ENCODE measurements at regions not wholly inside any gene's neighbourhood (a gene's known extent, or its start where the extent isn't known, plus 50 kb on each side); places are given as distances from the start of the nearest gene placed in this dataset.

DNA sequence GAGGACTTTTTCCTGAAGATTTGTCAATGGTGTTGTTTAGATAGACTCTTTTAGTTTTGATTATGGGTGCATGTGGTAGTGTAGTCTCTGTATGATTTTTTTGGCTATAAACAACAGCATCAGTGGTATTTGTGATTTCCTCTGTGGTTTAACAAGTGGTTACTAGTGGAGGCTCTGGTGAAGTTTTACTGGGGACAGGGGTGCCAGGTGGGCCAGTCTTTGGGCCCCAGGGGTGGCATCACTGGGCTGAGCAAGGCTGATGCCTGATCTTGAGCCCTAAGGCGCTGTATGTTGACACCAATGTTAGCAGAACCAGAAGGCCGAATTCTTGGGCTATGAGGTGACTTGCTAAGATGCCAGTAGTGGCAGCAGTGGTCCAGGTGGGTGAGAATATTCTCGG lies 811.4 kb downstream of the DACH1 start:
- Histone ChIP-seq H3K4me3 (ENCODE audit: insufficient read length, low read depth) (no peak overlapping the region), H3K9me3 (ENCODE audit: insufficient read depth, low read length) (no peaks in the 10 kb centered on the region), H3K27me3 (ENCODE audit: insufficient read depth, insufficient read length) (no peaks in the 10 kb centered on the region), H3K9ac (ENCODE audit: insufficient read length, low read depth) (no peak overlapping the region), H3K4me1 (ENCODE audit: insufficient read depth, insufficient read length) (no peaks in the 10 kb centered on the region), H3K36me3 (ENCODE audit: insufficient read depth, insufficient read length, low read length) (no peaks in the 10 kb centered on the region)
- TF ChIP-seq YY1 (IDR thresholded peaks at IDR 0.05; ENCODE audit: insufficient read depth, insufficient read length) = no peak
- TF ChIP-seq ZNF274 (IDR thresholded peaks at IDR 0.05; ENCODE audit: low read depth, low read length) = no peak
- no peak for TF ChIP-seq SUZ12 (IDR thresholded peaks at IDR 0.05; ENCODE audit: extremely low read depth, insufficient read depth, insufficient read length)
- DNase-seq (ENCODE audit: low read depth, low spot score) = no peak

DNA sequence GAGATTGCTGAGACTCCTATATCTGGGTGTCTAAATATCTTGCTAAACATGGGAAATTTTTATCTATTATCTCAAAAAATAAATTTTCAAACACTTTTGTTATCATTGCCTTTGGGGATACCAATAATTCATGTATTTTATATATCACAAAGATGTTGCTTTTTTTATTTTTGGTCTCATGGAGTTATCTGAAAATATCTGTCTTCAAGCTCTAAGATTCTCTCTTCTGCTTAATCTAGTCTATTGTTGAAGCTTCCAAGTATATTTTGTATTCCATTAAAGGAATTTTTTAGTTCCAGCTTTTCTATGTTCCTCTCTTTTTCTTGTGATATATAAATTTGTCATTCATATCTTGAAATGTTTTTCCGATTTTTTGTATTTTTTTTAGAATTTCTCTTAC lies 812.0 kb downstream of the DACH1 start:
- Histone ChIP-seq H3K4me3 (ENCODE audit: insufficient read length, low read depth) (no peak overlapping the region), H3K9ac (ENCODE audit: insufficient read length, low read depth) (no peak overlapping the region), H3K9me3 (ENCODE audit: insufficient read depth, low read length) (no peaks in the 10 kb centered on the region), H3K27me3 (ENCODE audit: insufficient read depth, insufficient read length) (no peaks in the 10 kb centered on the region), H3K36me3 (ENCODE audit: insufficient read depth, insufficient read length, low read length) (no peaks in the 10 kb centered on the region), H3K4me1 (ENCODE audit: insufficient read depth, insufficient read length) (no peaks in the 10 kb centered on the region)
- TF ChIP-seq ZNF274 (IDR thresholded peaks at IDR 0.05; ENCODE audit: low read depth, low read length) = no peak
- TF ChIP-seq YY1 (IDR thresholded peaks at IDR 0.05; ENCODE audit: insufficient read depth, insufficient read length) = no peak
- no peak for TF ChIP-seq SUZ12 (IDR thresholded peaks at IDR 0.05; ENCODE audit: extremely low read depth, insufficient read depth, insufficient read length)
- no peak for DNase-seq (ENCODE audit: low read depth, low spot score)

DNA sequence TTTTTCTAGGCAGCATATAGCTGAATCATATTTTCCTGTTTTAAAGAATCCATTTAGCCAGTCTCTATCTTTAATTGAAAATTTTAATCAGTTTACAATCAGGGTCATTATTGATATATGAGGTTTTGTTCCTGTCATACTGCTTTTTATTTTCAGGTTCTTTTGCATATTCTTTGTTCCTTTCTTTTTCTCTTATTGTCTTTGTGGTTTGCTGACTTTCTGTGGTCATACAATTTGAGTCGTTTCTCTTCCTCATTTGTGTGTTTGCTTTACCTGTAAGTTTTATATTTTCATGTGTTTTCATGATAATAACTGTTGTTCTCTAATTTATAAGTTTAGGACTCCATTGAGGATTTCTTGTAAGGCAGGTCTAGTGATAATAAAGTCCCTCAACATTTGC lies 812.6 kb downstream of the DACH1 start:
- H3K4me3 ChIP-seq (ENCODE audit: insufficient read length, low read depth) = no peak overlapping the region
- TF ChIP-seq SUZ12 (IDR thresholded peaks at IDR 0.05; ENCODE audit: extremely low read depth, insufficient read depth, insufficient read length) = no peak
- TF ChIP-seq ZNF274 (IDR thresholded peaks at IDR 0.05; ENCODE audit: low read depth, low read length) = no peak
- no peak for TF ChIP-seq YY1 (IDR thresholded peaks at IDR 0.05; ENCODE audit: insufficient read depth, insufficient read length)
- no peaks in the 10 kb centered on the region for H3K4me1 ChIP-seq (ENCODE audit: insufficient read depth, insufficient read length)
- H3K9me3 ChIP-seq (ENCODE audit: insufficient read depth, low read length) = no peaks in the 10 kb centered on the region
- H3K36me3 ChIP-seq (ENCODE audit: insufficient read depth, insufficient read length, low read length) = no peaks in the 10 kb centered on the region
- H3K27me3 ChIP-seq (ENCODE audit: insufficient read depth, insufficient read length) = no peaks in the 10 kb centered on the region
- H3K9ac ChIP-seq (ENCODE audit: insufficient read length, low read depth) = no peak overlapping the region
- DNase-seq (ENCODE audit: low read depth, low spot score) = no peak

DNA sequence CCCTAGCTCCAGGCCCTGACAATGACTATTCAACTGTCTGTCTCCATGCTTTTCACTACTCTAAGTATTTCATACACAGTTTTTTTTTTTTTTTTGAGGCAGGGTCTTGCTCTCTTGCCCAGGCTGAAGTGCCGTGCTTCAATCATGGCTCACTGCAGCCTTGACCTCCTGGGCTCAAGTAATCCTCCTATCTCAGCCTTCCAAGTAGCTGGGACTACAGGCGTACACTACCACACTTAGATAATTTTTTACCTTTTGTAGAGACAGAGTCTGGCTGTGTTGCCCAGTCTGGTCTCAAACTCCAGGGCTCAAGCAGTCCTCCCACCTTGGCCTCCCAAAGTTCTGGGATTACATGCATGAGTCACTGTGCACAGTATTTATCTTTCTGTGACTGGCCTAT lies 815.4 kb downstream of the DACH1 start:
- H3K4me3 ChIP-seq (ENCODE audit: insufficient read length, low read depth) = no peak overlapping the region
- no peak overlapping the region for H3K9ac ChIP-seq (ENCODE audit: insufficient read length, low read depth)
- TF ChIP-seq SUZ12 (IDR thresholded peaks at IDR 0.05; ENCODE audit: extremely low read depth, insufficient read depth, insufficient read length) = no peak
- no peak for TF ChIP-seq ZNF274 (IDR thresholded peaks at IDR 0.05; ENCODE audit: low read depth, low read length)
- TF ChIP-seq YY1 (IDR thresholded peaks at IDR 0.05; ENCODE audit: insufficient read depth, insufficient read length) = no peak

DNA sequence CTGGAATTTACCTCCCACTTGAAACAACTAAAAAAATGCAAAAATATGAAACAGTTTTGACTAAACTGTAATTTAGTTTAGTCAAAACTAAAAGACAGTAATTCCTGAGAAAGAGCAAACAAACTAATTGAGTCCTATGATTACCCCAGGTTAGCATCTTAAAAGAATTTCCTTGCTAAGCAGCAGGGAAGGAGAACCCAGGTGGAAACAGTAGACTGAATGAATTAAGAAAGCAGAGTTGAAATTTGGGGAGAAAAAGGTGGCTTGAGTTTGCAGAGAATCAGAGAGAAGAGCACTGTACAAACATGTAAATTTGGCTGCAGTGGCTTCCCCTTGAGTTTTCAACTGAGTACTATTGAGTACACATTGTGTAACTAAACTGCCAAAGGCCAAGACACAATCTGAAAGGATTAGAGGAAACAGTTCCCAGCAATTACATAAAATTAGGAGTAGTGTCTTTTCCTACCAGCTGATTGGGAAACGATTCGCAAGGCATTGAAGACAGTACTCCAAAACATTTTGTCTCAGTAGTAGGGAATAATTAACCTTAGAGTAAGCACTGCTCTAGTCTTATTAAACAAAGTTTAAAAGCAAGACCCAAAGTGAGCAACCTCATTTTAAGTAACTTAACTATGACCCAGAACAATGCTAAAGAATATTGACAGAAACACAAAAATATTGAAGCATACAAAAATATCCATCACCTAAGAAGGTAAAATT lies 820.5 kb downstream of the DACH1 start:
- TF ChIP-seq YY1 (IDR thresholded peaks at IDR 0.05; ENCODE audit: insufficient read depth, insufficient read length) (no peak), ZNF274 (IDR thresholded peaks at IDR 0.05; ENCODE audit: low read depth, low read length) (no peak), SUZ12 (IDR thresholded peaks at IDR 0.05; ENCODE audit: extremely low read depth, insufficient read depth, insufficient read length) (no peak)
- Histone ChIP-seq H3K9ac (ENCODE audit: insufficient read length, low read depth) (no peak overlapping the region), H3K27me3 (ENCODE audit: insufficient read depth, insufficient read length) (no peaks in the 10 kb centered on the region), H3K9me3 (ENCODE audit: insufficient read depth, low read length) (no peaks in the 10 kb centered on the region), H3K4me3 (ENCODE audit: insufficient read length, low read depth) (no peak overlapping the region), H3K36me3 (ENCODE audit: insufficient read depth, insufficient read length, low read length) (no peaks in the 10 kb centered on the region), H3K4me1 (ENCODE audit: insufficient read depth, insufficient read length) (no peaks in the 10 kb centered on the region)
- no peak for DNase-seq (ENCODE audit: low read depth, low spot score)

More for the DNA sequence above, 815.4 kb downstream of the DACH1 start:
- no peak for DNase-seq (ENCODE audit: low read depth, low spot score)
- H3K27me3 ChIP-seq (ENCODE audit: insufficient read depth, insufficient read length) = no peaks in the 10 kb centered on the region
- H3K9me3 ChIP-seq (ENCODE audit: insufficient read depth, low read length) = no peaks in the 10 kb centered on the region
- no peaks in the 10 kb centered on the region for H3K36me3 ChIP-seq (ENCODE audit: insufficient read depth, insufficient read length, low read length)
- H3K4me1 ChIP-seq (ENCODE audit: insufficient read depth, insufficient read length) = no peaks in the 10 kb centered on the region

DNA sequence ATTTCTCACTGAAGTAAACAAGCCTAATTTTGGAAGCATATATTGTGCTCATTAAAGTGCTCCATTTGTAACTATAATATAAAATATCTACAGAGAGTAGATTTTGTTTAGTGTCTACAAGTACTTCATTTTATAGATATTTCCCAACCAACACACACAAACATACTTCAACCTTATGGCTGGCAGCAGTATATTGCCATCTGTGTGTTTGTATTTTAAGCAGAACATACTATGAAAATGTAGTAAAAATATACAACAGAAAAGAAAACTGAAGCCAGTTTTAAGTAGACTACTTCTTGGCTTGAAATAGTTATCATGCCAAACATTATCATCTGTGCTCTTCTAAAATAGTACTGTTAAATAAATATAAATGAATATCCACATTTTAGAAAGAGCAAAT lies 821.9 kb downstream of the DACH1 start:
- Histone ChIP-seq H3K9ac (ENCODE audit: insufficient read length, low read depth) (no peak overlapping the region), H3K4me1 (ENCODE audit: insufficient read depth, insufficient read length) (no peaks in the 10 kb centered on the region), H3K9me3 (ENCODE audit: insufficient read depth, low read length) (no peaks in the 10 kb centered on the region), H3K27me3 (ENCODE audit: insufficient read depth, insufficient read length) (no peaks in the 10 kb centered on the region), H3K36me3 (ENCODE audit: insufficient read depth, insufficient read length, low read length) (no peaks in the 10 kb centered on the region), H3K4me3 (ENCODE audit: insufficient read length, low read depth) (no peak overlapping the region)
- DNase-seq (ENCODE audit: low read depth, low spot score) = no peak
- TF ChIP-seq SUZ12 (IDR thresholded peaks at IDR 0.05; ENCODE audit: extremely low read depth, insufficient read depth, insufficient read length) (no peak), YY1 (IDR thresholded peaks at IDR 0.05; ENCODE audit: insufficient read depth, insufficient read length) (no peak), ZNF274 (IDR thresholded peaks at IDR 0.05; ENCODE audit: low read depth, low read length) (no peak)

DNA sequence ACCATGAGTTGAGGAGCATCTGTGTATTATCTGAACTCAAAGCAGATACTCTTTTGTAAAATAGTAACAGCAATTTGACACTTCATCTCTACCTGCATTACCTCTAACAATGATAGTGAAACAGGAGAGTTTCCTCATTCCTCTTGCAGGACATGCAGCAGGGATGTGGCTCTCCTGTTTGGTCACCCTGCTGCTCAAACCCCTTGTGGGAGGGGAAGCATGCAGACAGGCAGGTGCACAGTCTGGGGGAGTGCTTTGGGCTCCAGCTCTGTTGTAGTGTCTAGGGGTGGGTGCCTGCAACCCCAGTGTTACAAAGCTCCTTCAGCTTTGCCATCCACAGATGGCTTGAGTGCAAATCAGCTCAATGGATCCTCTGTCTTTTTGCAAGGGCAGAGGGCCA lies 827.6 kb downstream of the DACH1 start:
- Histone ChIP-seq H3K9ac (ENCODE audit: insufficient read length, low read depth) (no peak overlapping the region), H3K36me3 (ENCODE audit: insufficient read depth, insufficient read length, low read length) (no peaks in the 10 kb centered on the region), H3K9me3 (ENCODE audit: insufficient read depth, low read length) (no peaks in the 10 kb centered on the region), H3K4me3 (ENCODE audit: insufficient read length, low read depth) (no peak overlapping the region), H3K27me3 (ENCODE audit: insufficient read depth, insufficient read length) (no peaks in the 10 kb centered on the region), H3K4me1 (ENCODE audit: insufficient read depth, insufficient read length) (no peaks in the 10 kb centered on the region)
- DNase-seq (ENCODE audit: low read depth, low spot score) = no peak
- no peak for TF ChIP-seq ZNF274 (IDR thresholded peaks at IDR 0.05; ENCODE audit: low read depth, low read length)
- TF ChIP-seq SUZ12 (IDR thresholded peaks at IDR 0.05; ENCODE audit: extremely low read depth, insufficient read depth, insufficient read length) = no peak
- no peak for TF ChIP-seq YY1 (IDR thresholded peaks at IDR 0.05; ENCODE audit: insufficient read depth, insufficient read length)
